ENCODE measurements at regions not wholly inside any gene's neighbourhood (a gene's known extent, or its start where the extent isn't known, plus 50 kb on each side); places are given as distances from the start of the nearest gene placed in this dataset.

DNA sequence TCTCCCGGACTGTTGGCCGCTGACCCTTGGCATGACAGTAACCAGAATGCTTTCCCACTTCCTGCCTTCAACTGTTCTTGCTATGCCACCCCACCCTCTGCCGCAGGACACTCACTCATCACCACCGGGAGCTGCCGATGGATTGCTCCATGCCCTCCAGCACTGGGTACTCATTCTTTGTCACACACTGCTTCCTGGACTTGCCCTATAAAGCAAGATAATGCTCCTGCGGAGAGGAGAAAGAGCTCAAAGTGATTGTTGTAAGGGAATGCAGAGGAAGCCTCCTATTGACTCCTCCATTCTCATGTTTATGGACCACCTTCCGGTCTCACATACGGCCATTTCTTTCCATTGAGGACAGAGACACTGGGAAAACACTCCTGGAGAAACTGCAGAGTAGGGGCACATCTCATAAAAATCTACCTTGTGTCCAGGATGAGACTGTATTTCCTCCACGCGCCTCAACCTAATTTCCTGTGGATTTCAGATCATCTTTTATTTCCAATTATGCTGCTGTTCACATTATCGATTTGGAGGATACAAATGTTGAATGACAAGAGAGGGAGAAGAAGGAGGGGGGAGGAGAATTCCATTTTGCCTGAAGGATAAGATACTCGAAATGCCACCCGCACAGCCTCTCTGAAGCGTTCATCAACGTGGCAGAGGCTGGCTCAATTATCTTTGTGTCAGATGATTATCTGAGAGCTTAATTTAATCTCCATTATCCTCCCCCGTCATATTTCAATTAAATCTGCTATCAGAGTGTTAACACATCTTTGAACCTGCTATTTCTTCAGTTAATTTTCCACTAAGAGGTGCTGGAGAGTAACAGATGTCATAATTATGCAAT is 486.1 kb upstream of the SALL1 start:
- H3K27ac ChIP-seq (replicated peaks) = no peak overlapping the region
- no peak for DNase-seq (ENCODE audit: low read depth in 1 of 2, low spot score in 1 of 2)
- H3K4me3 ChIP-seq (replicated peaks; ENCODE audit: insufficient read depth, low read length) = no peak overlapping the region
- peaks cover 3% of the 10 kb centered on the region for H3K27me3 ChIP-seq (ENCODE audit: insufficient read depth, poor library complexity, severe bottlenecking)
- TF ChIP-seq GABPA (IDR thresholded peaks at IDR 0.05; ENCODE audit: low read depth) = no peak
- no peak for TF ChIP-seq SPI1 (IDR thresholded peaks at IDR 0.05; ENCODE audit: borderline replicate concordance, low read depth)
- no peak for TF ChIP-seq POLR2AphosphoS5 (IDR thresholded peaks at IDR 0.05; ENCODE audit: low read depth)
- TF ChIP-seq, protein P1, sequence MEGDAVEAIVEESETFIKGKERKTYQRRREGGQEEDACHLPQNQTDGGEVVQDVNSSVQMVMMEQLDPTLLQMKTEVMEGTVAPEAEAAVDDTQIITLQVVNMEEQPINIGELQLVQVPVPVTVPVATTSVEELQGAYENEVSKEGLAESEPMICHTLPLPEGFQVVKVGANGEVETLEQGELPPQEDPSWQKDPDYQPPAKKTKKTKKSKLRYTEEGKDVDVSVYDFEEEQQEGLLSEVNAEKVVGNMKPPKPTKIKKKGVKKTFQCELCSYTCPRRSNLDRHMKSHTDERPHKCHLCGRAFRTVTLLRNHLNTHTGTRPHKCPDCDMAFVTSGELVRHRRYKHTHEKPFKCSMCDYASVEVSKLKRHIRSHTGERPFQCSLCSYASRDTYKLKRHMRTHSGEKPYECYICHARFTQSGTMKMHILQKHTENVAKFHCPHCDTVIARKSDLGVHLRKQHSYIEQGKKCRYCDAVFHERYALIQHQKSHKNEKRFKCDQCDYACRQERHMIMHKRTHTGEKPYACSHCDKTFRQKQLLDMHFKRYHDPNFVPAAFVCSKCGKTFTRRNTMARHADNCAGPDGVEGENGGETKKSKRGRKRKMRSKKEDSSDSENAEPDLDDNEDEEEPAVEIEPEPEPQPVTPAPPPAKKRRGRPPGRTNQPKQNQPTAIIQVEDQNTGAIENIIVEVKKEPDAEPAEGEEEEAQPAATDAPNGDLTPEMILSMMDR (IDR thresholded peaks at IDR 0.05; ENCODE audit: insufficient read depth, low read length) = no peak
- TF ChIP-seq, protein P2, sequence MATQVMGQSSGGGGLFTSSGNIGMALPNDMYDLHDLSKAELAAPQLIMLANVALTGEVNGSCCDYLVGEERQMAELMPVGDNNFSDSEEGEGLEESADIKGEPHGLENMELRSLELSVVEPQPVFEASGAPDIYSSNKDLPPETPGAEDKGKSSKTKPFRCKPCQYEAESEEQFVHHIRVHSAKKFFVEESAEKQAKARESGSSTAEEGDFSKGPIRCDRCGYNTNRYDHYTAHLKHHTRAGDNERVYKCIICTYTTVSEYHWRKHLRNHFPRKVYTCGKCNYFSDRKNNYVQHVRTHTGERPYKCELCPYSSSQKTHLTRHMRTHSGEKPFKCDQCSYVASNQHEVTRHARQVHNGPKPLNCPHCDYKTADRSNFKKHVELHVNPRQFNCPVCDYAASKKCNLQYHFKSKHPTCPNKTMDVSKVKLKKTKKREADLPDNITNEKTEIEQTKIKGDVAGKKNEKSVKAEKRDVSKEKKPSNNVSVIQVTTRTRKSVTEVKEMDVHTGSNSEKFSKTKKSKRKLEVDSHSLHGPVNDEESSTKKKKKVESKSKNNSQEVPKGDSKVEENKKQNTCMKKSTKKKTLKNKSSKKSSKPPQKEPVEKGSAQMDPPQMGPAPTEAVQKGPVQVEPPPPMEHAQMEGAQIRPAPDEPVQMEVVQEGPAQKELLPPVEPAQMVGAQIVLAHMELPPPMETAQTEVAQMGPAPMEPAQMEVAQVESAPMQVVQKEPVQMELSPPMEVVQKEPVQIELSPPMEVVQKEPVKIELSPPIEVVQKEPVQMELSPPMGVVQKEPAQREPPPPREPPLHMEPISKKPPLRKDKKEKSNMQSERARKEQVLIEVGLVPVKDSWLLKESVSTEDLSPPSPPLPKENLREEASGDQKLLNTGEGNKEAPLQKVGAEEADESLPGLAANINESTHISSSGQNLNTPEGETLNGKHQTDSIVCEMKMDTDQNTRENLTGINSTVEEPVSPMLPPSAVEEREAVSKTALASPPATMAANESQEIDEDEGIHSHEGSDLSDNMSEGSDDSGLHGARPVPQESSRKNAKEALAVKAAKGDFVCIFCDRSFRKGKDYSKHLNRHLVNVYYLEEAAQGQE (IDR thresholded peaks at IDR 0.05; ENCODE audit: insufficient replicate concordance, low read depth) = no peak

DNA sequence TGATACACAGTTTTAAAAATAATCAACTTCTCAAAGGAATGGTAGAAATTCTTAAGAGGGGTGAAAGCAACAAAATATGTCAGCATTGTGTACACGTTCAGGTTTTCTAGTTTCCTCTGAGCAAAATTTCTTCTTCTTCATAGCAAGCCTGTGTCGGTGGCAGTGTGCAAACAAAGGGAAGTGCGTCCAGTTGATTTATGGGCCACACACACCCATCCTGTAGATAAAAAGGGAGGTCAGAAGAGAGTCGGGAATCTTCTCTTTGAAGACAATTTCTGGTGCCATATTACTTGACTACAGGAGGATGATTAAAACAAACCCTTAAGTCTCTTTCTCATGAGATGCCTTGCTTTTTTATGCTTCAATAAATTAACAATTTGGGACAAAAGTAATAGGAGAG is 484.1 kb upstream of the SALL1 start:
- TF ChIP-seq, protein P1 (IDR thresholded peaks at IDR 0.05; ENCODE audit: insufficient read depth, low read length) = no peak
- TF ChIP-seq GABPA (IDR thresholded peaks at IDR 0.05; ENCODE audit: low read depth) = no peak
- DNase-seq (ENCODE audit: low read depth in 1 of 2, low spot score in 1 of 2) = no peak
- Histone ChIP-seq H3K27me3 (ENCODE audit: insufficient read depth, poor library complexity, severe bottlenecking) (peaks cover 3% of the 10 kb centered on the region), H3K4me3 (replicated peaks; ENCODE audit: insufficient read depth, low read length) (no peak overlapping the region), H3K27ac (replicated peaks) (no peak overlapping the region)

DNA sequence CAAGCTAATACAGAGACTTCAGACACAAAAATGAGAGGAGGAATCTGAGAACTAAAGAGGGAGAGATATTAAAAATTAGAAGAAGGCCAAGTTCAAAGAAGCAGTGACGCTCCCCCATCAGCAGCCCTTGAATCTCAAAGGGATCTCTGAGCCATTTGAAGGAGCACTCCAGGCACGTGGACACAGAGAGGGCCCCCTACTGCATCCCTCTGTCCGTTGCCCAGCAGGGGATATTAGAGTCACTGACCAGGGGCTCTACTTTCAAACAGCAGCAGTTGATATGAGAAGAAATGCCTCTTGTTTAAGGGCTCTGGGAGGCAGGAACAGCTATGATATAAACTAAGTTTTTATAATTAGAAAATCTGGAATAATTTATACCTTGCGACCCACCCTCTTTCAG is 479.0 kb upstream of the SALL1 start:
- no peak for DNase-seq (ENCODE audit: low read depth in 1 of 2, low spot score in 1 of 2)
- no peak overlapping the region for H3K27ac ChIP-seq (replicated peaks)
- H3K4me3 ChIP-seq (replicated peaks; ENCODE audit: insufficient read depth, low read length) = no peak overlapping the region
- H3K27me3 ChIP-seq (ENCODE audit: insufficient read depth, poor library complexity, severe bottlenecking) = peaks cover 3% of the 10 kb centered on the region
- TF ChIP-seq, protein P2 (IDR thresholded peaks at IDR 0.05; ENCODE audit: insufficient replicate concordance, low read depth) = no peak

DNA sequence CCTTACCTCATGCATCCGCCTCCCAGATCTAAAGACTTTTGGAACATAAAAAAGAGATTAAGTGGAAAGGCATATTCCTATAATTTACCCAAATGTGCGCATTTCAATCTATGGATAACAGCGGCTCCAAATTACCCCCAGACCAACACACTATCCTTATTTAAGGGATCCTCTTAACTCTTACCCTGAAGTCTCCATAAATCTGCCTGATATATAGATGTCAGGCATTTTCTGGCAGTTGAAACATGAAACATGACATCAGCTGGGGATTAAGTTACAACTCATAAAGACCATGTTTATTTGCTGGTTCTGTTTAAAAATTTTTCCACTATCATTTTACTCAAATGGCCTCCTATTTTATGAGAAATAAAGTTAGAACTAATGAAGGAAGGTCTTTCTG is 478.5 kb upstream of the SALL1 start:
- Histone ChIP-seq H3K27me3 (ENCODE audit: insufficient read depth, poor library complexity, severe bottlenecking) (peaks cover 3% of the 10 kb centered on the region), H3K27ac (replicated peaks) (no peak overlapping the region), H3K4me3 (replicated peaks; ENCODE audit: insufficient read depth, low read length) (no peak overlapping the region)
- TF ChIP-seq POLR2AphosphoS5 (IDR thresholded peaks at IDR 0.05; ENCODE audit: low read depth) = no peak
- DNase-seq (ENCODE audit: low read depth in 1 of 2, low spot score in 1 of 2) = no peak

Data from HL-60 (cell line).